ENCODE measurements at regions not wholly inside any gene's neighbourhood (a gene's known extent, or its start where the extent isn't known, plus 50 kb on each side); places are given as distances from the start of the nearest gene placed in this dataset.

DNA sequence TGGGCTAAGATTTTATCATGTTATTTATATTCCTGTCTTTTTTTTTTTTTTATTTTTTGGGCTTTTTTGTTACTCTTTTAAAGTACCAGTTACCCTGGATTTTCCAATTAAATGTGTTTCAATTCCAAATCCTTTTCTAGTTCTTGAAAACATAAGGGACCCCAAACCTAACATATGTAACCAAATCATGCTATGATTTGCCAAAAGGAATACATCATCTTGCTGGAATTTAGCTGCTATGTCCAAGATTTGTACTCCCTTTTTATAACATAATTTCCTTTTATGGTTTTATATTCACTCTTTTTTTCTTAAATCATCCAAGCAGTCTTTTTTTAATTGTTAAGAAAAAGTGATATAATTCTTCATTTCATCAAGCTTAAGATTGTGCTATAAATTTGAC, 60.9 kb upstream of the DSEL start:
- TF ChIP-seq, protein P1, sequence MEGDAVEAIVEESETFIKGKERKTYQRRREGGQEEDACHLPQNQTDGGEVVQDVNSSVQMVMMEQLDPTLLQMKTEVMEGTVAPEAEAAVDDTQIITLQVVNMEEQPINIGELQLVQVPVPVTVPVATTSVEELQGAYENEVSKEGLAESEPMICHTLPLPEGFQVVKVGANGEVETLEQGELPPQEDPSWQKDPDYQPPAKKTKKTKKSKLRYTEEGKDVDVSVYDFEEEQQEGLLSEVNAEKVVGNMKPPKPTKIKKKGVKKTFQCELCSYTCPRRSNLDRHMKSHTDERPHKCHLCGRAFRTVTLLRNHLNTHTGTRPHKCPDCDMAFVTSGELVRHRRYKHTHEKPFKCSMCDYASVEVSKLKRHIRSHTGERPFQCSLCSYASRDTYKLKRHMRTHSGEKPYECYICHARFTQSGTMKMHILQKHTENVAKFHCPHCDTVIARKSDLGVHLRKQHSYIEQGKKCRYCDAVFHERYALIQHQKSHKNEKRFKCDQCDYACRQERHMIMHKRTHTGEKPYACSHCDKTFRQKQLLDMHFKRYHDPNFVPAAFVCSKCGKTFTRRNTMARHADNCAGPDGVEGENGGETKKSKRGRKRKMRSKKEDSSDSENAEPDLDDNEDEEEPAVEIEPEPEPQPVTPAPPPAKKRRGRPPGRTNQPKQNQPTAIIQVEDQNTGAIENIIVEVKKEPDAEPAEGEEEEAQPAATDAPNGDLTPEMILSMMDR (IDR thresholded peaks at IDR 0.05): no peak
- TF ChIP-seq EZH2phosphoT487 (IDR thresholded peaks at IDR 0.05) (no peak), EZH2 (IDR thresholded peaks at IDR 0.05) (no peak)
